Medulla oblongata (tissue), 1 donor: ENCODE measurements at regions not wholly inside any gene's neighbourhood (a gene's known extent, or its start where the extent isn't known, plus 50 kb on each side); places are given as distances from the start of the nearest gene placed in this dataset.
"Not testable (repeated sequence)": the region's sequence is repeated elsewhere in the genome, so short reads cannot be mapped to it uniquely, and the experiment has no call there.

ENCODE experiments used
- DNase-seq: peaks from one replicate; pipeline ENCODE4 v3.0.0-alpha.2; 2015; ENCODE audit errors: extremely low spot score

- DNase-seq, result no peak
These were observed 683.8 kb upstream of the PABPC4L start for GRCh38 chr4:134885436-134885835.

- DNase-seq, result no peak
These were observed 682.4 kb upstream of the PABPC4L start for GRCh38 chr4:134883831-134884449.

DNA sequence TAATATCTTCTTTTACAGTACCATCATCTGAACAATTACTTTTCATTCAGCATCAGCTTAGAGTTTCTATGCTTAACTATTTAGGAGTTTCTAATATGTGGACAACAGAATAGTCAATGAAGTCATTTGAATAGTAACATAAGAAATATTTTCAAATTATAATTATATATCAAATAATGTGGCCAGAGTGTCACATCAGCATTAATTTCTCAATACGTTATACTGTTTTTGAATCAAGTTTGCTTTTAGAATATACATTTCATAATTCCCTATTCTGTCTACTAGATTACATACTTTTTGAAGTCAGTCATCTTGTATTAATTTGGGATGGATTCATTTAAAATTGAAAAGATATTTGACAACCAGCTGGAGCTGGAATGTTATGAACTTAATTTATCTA is 677.4 kb upstream of the PABPC4L start:
- no peak for DNase-seq

DNA sequence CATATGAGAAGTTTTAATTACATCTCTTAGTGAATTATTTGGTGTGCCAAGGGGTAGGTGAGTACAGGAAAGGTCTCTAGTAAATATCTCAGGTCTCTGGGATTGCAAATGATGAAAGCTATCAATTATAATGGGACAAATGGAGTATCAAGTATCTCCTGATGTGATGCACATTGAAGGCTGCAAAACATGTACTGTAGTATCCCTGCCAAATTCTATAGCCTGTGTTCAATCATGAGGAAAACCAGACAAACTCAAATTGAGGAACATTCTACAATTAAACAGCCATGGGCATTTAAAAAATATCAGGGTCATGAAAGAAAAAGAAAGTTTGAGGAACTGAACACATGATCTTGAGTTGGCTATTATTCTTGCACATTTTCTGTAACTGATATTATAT is 665.4 kb upstream of the PABPC4L start:
- DNase-seq, result no peak

DNA sequence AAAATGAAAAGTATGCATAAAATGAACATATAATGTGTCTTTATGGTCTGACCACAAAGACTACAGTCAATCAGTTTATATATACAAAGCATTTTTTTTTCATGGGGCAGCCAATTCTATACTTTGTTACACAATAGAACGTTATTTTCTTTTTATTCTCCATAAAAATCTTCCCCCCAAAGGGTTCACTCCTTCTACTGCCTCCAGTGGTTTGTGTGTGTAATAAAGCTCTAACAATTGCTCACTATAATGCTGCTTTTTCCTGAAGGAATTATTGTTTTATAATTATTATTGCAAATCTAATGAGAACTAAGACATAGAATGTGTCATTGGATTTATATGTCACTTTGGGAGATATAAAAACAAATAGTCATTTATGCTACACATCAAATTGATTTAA is 664.1 kb upstream of the PABPC4L start:
- DNase-seq, result no peak

DNA sequence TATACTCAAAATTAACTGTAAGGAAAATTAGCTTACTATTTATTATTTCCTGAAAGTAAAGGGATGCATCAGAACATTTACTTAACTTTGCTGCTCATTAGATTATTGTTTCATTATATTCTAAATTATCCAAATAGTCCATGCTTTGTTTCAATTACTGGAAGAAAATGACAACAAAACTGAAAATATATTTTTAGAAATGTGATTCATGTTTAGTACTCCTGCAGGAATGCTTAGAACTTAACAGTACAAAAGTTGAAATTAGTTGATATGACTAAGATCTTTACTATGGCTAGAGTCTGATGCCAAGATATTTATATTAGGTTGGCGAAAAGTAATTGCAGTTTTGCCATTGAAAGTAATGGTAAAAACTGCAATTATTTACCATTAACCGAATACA is 660.5 kb upstream of the PABPC4L start:
- no peak for DNase-seq

DNA sequence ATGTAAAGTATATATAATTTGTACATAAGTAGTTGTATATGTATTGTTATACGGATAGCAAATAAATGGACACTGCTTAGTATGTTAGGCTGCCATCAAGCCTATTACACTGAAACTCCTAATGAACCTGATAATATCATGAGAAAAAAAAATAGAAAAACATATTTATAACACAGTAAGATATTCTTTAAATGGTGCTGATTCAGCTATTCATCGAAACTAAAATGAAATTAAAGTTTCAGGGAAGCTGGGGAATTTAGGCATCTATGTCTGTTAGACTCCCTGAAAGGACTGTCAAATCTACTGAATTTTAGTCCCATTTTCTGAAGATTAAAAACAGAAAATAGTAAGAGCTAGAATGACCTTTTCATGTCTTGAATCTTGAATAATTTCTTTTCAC is 647.1 kb upstream of the PABPC4L start:
- no peak for DNase-seq

DNA sequence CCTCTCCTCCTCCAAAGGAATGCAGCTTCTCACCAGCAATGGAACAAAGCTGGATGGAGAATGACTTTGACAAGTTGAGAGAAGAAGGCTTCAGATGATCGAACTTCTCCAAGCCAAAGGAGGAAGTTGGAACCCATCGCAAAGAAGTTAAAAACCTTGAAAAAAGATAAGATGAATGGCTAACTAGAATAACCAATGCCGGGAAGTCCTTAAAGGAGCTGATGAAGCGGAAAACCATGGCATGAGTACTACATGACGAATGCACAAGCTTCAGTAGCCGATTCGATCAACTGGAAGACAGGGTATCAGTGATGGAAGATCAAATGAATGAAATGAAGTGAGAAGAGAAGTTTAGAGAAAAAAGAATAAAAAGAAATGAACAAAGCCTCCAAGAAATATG is 629.2 kb upstream of the PABPC4L start:
- DNase-seq, result not testable (repeated sequence)

DNA sequence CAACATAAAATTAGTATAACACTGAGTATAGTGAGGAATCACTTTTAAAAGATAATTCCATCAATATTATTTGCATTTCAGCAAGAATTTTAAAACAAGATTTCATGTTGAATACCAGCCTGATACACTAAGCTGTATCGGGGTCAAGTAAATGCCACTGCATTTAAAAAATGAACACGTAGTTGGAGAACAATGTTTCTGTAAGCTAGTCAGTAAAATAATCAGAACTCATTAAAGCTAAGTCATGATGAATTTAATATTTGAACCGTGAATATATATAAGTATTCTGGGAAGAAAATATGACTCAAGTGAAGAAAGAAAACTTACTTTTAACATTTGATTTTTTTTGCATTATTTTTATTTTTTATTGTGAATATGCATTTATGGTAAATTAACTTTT is 611.0 kb upstream of the PABPC4L start:
- no peak for DNase-seq

- DNase-seq, result no peak
These were observed 605.7 kb upstream of the PABPC4L start for GRCh38 chr4:134807231-134807745.

GRCh38 chr4:134798573-134798972 is 597.0 kb upstream of the PABPC4L start:
- no peak for DNase-seq

DNA sequence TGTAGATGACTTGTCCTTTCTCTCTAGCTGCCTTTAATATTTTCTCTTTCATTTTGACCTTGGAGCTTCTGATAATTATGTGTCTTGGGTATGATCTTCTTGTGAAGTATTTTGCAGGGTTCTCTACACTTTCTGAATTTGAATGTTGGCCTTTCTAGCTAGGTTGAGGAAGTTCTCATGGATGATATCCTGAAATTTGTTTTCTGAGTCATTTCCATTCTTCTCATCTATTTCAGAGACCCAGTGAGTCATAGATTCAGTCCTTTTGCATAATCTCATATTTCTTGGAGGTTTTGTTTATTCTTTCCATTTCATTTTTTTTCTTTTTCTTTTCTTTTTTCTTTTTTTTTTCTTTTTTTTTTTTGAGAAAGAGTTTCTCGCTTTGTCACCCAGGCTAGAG is 585.7 kb upstream of the PABPC4L start:
- DNase-seq, result no peak

DNA sequence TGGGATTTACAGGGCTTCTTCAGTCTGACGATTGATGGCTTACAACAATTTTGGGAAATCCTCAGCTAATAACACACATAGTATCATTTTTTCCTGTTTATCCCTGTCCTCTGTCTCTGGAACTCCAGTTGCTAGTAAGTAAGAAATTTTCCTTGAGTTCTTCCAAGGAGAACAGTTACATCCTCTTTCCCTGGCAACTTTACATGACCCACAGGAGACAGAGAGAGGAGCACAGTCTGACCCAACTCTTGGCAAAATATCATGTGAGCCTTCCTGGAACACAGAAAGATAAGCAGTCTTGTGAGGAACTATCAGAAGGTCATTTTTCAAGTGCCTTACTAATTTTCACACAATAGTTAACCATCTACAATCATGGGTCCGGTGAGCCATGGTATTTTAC is 578.7 kb upstream of the PABPC4L start:
- DNase-seq, result no peak

DNA sequence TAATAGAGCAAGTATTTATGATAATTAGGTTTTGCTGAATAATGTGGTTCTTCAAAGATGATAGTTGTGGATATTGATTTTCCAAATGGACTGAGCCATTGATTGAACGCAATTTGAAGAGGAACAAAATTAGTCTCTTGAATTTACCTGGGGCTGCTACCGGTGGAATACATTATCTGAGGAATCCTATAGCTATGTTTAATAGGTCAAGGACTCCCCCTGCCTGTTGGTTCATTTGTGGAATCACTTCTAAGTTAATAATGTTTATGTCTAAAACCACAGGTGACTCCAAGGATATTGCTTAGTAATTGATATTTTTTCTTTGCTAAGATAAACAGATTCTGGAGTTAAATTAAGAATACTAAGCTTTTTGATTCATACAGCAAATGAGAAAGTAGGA is 576.0 kb upstream of the PABPC4L start:
- DNase-seq, result no peak

- no peak for DNase-seq
These were observed 572.0 kb upstream of the PABPC4L start for GRCh38 chr4:134773497-134774000.

- no peak for DNase-seq
These were observed 560.5 kb upstream of the PABPC4L start for GRCh38 chr4:134762053-134762452.

- DNase-seq, result no peak
These were observed 554.8 kb upstream of the PABPC4L start for GRCh38 chr4:134756421-134756820.

DNA sequence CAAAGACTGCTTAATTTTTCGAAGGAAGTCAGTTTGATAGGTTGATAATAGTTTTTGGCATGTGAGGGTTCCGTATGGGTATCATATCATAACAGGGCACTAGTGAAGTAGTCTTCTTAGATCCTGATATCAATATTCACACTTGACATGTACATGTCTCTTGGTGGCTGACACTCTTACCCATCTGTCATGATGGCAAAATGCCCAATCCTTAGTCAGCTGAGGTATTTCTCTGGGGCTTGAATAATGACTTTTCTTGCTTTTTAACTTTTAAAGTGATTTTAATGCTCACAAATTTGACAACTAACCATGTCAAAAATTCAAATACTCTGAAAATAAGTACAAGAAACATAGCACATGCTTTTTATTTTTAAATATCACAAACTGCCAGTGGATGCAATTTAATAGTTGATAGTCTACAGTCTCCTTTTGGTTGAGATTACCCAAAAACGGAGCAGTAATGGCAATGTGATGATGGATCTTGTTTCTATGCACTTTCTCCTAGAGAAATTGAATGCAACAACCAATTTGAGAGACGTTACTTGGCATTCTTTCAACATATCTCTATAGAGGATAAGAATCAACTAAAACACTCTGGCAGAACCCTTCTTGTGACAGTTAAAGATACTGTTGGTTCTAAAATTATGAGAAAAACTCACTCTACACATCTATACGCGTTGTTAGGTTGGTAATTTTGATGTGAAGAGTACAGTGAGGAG is 552.9 kb upstream of the PABPC4L start:
- no peak for DNase-seq

GRCh38 chr4:134753390-134753789 is 551.8 kb upstream of the PABPC4L start:
- no peak for DNase-seq

DNA sequence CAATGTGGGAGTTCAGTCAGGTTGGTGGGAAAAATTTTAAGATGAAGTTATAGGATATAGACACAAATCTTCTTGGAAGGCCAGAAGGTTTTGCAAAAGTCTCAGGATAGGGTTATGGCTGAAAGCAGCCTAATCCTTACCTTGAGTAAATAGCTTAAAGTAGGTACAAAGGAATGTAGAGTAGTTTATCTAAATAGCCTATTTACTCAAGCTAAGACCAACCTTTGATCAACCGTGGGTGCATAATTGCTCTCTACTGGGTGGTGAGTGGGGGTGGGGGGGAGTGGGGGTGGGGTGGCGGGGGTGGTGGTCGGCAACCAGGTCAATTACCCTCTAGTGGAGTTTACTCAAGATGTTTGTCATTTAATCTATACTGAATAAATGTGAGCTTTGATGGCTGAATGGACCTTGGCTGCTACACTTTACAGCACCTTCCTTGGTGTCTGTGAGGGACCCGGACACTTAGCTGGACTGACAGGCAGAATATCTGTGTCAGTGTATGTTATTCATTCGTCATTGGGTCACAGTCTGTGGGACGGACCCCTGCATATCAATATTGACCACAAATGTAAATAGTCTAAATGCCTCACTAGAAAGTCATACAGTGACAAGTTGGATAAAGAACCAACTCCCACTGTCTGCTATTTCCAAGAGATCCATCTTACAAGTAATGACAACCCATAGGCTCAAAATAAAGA is 545.7 kb upstream of the PABPC4L start:
- DNase-seq, result no peak

GRCh38 chr4:134740290-134740689 is 538.7 kb upstream of the PABPC4L start:
- DNase-seq, result no peak

DNA sequence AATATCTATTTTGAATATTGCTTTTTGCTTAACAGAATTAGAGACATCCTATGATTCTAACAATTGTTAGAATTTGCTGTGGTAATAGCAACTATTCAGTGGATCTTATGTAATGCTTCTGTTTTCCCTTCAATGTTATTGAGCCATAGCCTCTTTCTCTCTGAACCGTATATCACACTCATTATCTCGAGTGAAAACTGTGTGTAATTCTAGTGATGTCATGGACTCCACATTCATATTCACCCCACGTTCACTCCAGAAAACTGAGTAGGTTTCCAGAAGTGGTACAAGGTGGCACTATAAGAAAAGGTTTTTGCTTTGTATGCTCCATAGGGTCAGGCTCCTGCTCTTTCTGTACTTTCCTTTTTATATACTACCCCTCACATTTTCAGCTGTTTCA is 534.3 kb upstream of the PABPC4L start:
- DNase-seq, result no peak

- DNase-seq, result no peak
These were observed 526.1 kb upstream of the PABPC4L start for GRCh38 chr4:134727696-134728095.
